Keratinocyte (primary cell): ENCODE measurements at regions not wholly inside any gene's neighbourhood (a gene's known extent, or its start where the extent isn't known, plus 50 kb on each side); places are given as distances from the start of the nearest gene placed in this dataset.

Experiments used
- DNase-seq: peaks from one replicate; pipeline ENCODE4 v3.0.0-alpha.2; 2011; ENCODE audit warnings: low read depth, missing footprints, low spot score
- FAIRE-seq: peaks from 2 replicates; lab custom pipeline; 2011; peaks lifted over from hg19 to GRCh38; lab: Jason Lieb, UNC
- H2AFZ ChIP-seq: 2 replicates; pipeline ENCODE4 v1.6.0; 2012; ENCODE audit warnings: low read length, control low read depth, inconsistent platforms; ENCODE audit not compliant: control insufficient read depth
- H3K27ac ChIP-seq: 2 replicates; pipeline ENCODE4 v1.5.1; 2011; ENCODE audit warnings: low read length; ENCODE audit not compliant: control insufficient read depth, insufficient read depth
- H3K27me3 ChIP-seq: 3 replicates; pipeline ENCODE4 v1.6.0; 2011; ENCODE audit warnings: low read length; ENCODE audit not compliant: control insufficient read depth, insufficient read depth; ENCODE audit errors: extremely low read depth
- H3K36me3 ChIP-seq, 2 experiments: 2 replicates in 1 of 2; 3 replicates in 1 of 2; pipeline ENCODE4 v1.5.1; 2011; ENCODE audit warnings: low read length in 2 of 2, mild to moderate bottlenecking in 1 of 2; ENCODE audit not compliant: control insufficient read depth in 2 of 2, insufficient read depth in 2 of 2; ENCODE audit errors: extremely low read depth in 1 of 2
- H3K4me1 ChIP-seq: 3 replicates; pipeline ENCODE4 v1.5.1; 2011; ENCODE audit warnings: low read length; ENCODE audit not compliant: control insufficient read depth, insufficient read depth; ENCODE audit errors: extremely low read depth
- H3K4me2 ChIP-seq: 3 replicates; pipeline ENCODE4 v1.6.0; 2011; ENCODE audit warnings: low read depth, low read length; ENCODE audit not compliant: control insufficient read depth, insufficient read depth; ENCODE audit errors: extremely low read depth
- H3K4me3 ChIP-seq, 3 experiments: fragments of 200-600 bp in 1 of 3; sonication (generic) in 1 of 3; 2 replicates in 2 of 3; 3 replicates in 1 of 3; pipeline ENCODE4 v1.5.1; 2011 to 2016; ENCODE audit warnings: low read length in 3 of 3, mild to moderate bottlenecking in 3 of 3, control low read depth in 2 of 3, inconsistent platforms in 1 of 3, low read depth in 1 of 3, mixed read lengths in 1 of 3, mixed run types in 1 of 3, moderate library complexity in 1 of 3; ENCODE audit not compliant: control insufficient read depth in 2 of 3, insufficient read depth in 2 of 3; ENCODE audit errors: extremely low read depth in 1 of 3
- H3K79me2 ChIP-seq: 2 replicates; pipeline ENCODE4 v1.6.0; 2012; ENCODE audit warnings: low read length; ENCODE audit not compliant: control insufficient read depth, insufficient read depth
- H3K9ac ChIP-seq: 3 replicates; pipeline ENCODE4 v1.6.0; 2011; ENCODE audit warnings: low read length; ENCODE audit not compliant: control insufficient read depth, insufficient read depth; ENCODE audit errors: extremely low read depth
- H3K9me1 ChIP-seq: 3 replicates; pipeline ENCODE4 v1.6.0; 2011; ENCODE audit warnings: low read length; ENCODE audit not compliant: control insufficient read depth, insufficient read depth; ENCODE audit errors: extremely low read depth
- H3K9me3 ChIP-seq: 2 replicates; pipeline ENCODE4 v1.5.1; 2012; ENCODE audit warnings: low read depth, low read length; ENCODE audit not compliant: control insufficient read depth
- H4K20me1 ChIP-seq: 3 replicates; pipeline ENCODE4 v1.6.0; 2011; ENCODE audit warnings: low read length; ENCODE audit not compliant: control insufficient read depth, insufficient read depth; ENCODE audit errors: extremely low read depth
- CTCF ChIP-seq, 3 experiments: IDR thresholded peaks in 1 of 3; conservative IDR thresholded peaks in 1 of 3; optimal IDR thresholded peaks in 1 of 3; 2 replicates in 2 of 3; 3 replicates in 1 of 3; pipeline versions ENCODE3 to v1.5.1; 2011; ENCODE audit warnings: low read length in 3 of 3, mild to moderate bottlenecking in 3 of 3, moderate library complexity in 2 of 3, control low read depth in 1 of 3, inconsistent platforms in 1 of 3; ENCODE audit not compliant: insufficient read depth in 2 of 3; ENCODE audit errors: extremely low read depth in 1 of 3
- EZH2 ChIP-seq: IDR thresholded peaks from one replicate; pipeline ENCODE4 v1.6.1; 2012; ENCODE audit warnings: inconsistent platforms, mild to moderate bottlenecking, low read length, moderate library complexity
- dilution Hi-C: fragments of 300-500 bp; cut with MboI; formaldehyde crosslinking; loops from one replicate; pipeline ENCODE4 v1.7.0; 2020; ENCODE audit warnings: low sequenced_read_pairs; ENCODE audit not compliant: extremely low pct_ligation_motif_present

GRCh38 chr2:16006537-16007166, 66.3 kb downstream of the MYCN start:
- Histone ChIP-seq H2AFZ (no peak overlapping the region), H3K79me2 (no peaks in the 10 kb centered on the region), H3K27ac (no peak overlapping the region), H3K9me1 (no peaks in the 10 kb centered on the region), H3K4me3 (no peak overlapping the region), H4K20me1 (no peaks in the 10 kb centered on the region), H3K4me1 (peaks cover 2% of the 10 kb centered on the region), H3K9ac (no peak overlapping the region), H3K4me2 (no peak overlapping the region), H3K36me3 (no peaks in the 10 kb centered on the region), H3K9me3 (no peaks in the 10 kb centered on the region), H3K27me3 (no peaks in the 10 kb centered on the region)
- dilution Hi-C loops: no loop called here
- DNase-seq (no peak), FAIRE-seq (no peak)
- TF ChIP-seq CTCF (optimal IDR thresholded peaks at IDR 0.05 in 1 of 3, IDR thresholded peaks at IDR 0.05 in 1 of 3, conservative IDR thresholded peaks at IDR 0.05 in 1 of 3; ENCODE audit: extremely low read depth in 1 of 3, insufficient read depth in 2 of 3, low read length in 3 of 3) (no peak), EZH2 (no peak)

DNA sequence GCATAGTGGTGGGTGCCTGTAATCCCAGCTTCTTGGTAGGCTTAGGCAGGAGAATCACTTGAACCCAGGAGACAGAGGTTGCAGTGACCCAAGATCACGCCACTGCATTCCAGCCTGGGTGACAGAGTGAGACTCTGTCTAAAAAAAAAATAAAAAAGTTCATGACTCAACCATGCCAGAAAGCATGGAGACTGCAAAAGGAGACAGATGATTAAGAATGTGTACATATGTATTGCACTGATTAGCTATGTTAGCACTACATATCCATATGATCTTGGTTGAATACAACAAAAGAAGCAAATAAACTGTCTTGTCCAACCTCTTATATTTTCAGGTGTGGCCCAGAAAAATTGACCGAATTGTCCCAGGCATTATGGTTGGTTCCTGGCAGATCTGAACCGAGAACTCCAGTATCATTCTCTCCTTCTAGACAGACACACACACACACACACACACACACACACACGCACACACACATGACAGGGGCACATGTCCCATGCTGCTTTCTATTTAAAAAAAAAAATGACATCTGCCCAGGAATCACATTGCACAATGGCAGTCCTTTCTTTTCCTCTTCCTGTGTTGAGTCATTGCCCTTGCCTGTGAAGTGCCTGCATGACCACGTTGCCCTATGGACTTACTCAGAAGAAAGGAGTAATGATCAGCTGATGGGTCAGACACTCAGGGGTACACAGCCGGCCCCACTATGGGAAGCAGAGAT, 65.6 kb downstream of the MYCN start:
- H3K9me3 ChIP-seq: no peaks in the 10 kb centered on the region
- no peak overlapping the region for H3K4me3 ChIP-seq
- no peaks in the 10 kb centered on the region for H3K36me3 ChIP-seq
- H3K9me1 ChIP-seq: no peaks in the 10 kb centered on the region
- no peak for FAIRE-seq
- H4K20me1 ChIP-seq: no peaks in the 10 kb centered on the region
- DNase-seq: no peak
- no peak overlapping the region for H3K9ac ChIP-seq
- H3K27ac ChIP-seq: no peak overlapping the region
- H3K79me2 ChIP-seq: no peaks in the 10 kb centered on the region
- peaks cover 2% of the 10 kb centered on the region for H3K4me1 ChIP-seq
- no peaks in the 10 kb centered on the region for H3K27me3 ChIP-seq
- no peak overlapping the region for H3K4me2 ChIP-seq
- TF ChIP-seq CTCF (optimal IDR thresholded peaks at IDR 0.05 in 1 of 3, IDR thresholded peaks at IDR 0.05 in 1 of 3, conservative IDR thresholded peaks at IDR 0.05 in 1 of 3; ENCODE audit: extremely low read depth in 1 of 3, insufficient read depth in 2 of 3, low read length in 3 of 3) (no peak), EZH2 (no peak)
- dilution Hi-C loops: no loop called here
- H2AFZ ChIP-seq: no peak overlapping the region
